Progenitor cell of endocrine pancreas (in vitro differentiated cells): ENCODE measurements at regions not wholly inside any gene's neighbourhood (a gene's known extent, or its start where the extent isn't known, plus 50 kb on each side); places are given as distances from the start of the nearest gene placed in this dataset.

ENCODE experiments used
- DNase-seq: peaks from one replicate; pipeline ENCODE4 v3.0.0; 2021; ENCODE audit warnings: low spot score; ENCODE audit not compliant: unreplicated experiment
- H3K27ac Mint-ChIP-seq: 2 replicates; pipeline ENCODE4 v1.8.0; 2021; ENCODE audit warnings: mild to moderate bottlenecking, moderate library complexity, mixed read lengths
- H3K27me3 Mint-ChIP-seq: 2 replicates; pipeline ENCODE4 v1.8.0; 2021; ENCODE audit warnings: mixed read lengths
- H3K36me3 Mint-ChIP-seq: 2 replicates; pipeline ENCODE4 v1.8.0; 2022; ENCODE audit warnings: mixed read lengths; ENCODE audit not compliant: insufficient read depth
- H3K4me1 Mint-ChIP-seq: 2 replicates; pipeline ENCODE4 v1.8.0; 2021; ENCODE audit warnings: low read depth, mixed read lengths
- H3K4me3 Mint-ChIP-seq: 2 replicates; pipeline ENCODE4 v1.8.0; 2021; ENCODE audit warnings: low read depth, mild to moderate bottlenecking, moderate library complexity, mixed read lengths
- H3K9me3 Mint-ChIP-seq: 2 replicates; pipeline ENCODE4 v1.8.0; 2021; ENCODE audit warnings: low read depth, mixed read lengths
- TF ChIP-seq, protein P1 (sequence below): fragments of 200-600 bp; sonication (generic); IDR thresholded peaks from one replicate; pipeline ENCODE4 v1.5.0; 2021; ENCODE audit warnings: antibody characterized with exemption, mild to moderate bottlenecking; ENCODE audit not compliant: unreplicated experiment

DNA sequence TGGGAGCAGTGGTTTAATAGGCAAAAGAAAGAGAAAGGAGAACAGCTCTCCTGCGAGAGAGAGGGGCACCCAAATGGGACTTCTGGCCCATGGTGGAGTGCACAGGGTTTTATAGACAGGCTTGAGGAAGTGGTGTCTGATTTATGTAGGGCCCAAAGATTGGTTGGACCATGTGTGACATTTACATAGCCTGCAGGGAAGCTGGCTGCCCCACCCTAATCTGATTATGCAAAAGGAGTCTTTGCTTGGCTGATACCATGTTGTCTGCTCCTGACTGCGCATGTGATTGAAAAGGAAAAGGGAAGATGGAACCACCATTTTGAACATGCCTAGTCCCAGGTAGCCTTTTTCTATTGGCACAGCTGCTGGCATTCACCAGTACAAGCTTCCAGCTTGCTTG, 100.0 kb upstream of the DIPK2B start:
- Mint-ChIP-seq H3K4me3 (no peak overlapping the region), H3K4me1 (peaks cover 10% of the 10 kb centered on the region), H3K27me3 (no peaks in the 10 kb centered on the region), H3K27ac (no peak overlapping the region), H3K9me3 (peaks cover 13% of the 10 kb centered on the region), H3K36me3 (no peaks in the 10 kb centered on the region)
- no peak for DNase-seq
- TF ChIP-seq, protein P1, sequence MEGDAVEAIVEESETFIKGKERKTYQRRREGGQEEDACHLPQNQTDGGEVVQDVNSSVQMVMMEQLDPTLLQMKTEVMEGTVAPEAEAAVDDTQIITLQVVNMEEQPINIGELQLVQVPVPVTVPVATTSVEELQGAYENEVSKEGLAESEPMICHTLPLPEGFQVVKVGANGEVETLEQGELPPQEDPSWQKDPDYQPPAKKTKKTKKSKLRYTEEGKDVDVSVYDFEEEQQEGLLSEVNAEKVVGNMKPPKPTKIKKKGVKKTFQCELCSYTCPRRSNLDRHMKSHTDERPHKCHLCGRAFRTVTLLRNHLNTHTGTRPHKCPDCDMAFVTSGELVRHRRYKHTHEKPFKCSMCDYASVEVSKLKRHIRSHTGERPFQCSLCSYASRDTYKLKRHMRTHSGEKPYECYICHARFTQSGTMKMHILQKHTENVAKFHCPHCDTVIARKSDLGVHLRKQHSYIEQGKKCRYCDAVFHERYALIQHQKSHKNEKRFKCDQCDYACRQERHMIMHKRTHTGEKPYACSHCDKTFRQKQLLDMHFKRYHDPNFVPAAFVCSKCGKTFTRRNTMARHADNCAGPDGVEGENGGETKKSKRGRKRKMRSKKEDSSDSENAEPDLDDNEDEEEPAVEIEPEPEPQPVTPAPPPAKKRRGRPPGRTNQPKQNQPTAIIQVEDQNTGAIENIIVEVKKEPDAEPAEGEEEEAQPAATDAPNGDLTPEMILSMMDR = no peak

DNA sequence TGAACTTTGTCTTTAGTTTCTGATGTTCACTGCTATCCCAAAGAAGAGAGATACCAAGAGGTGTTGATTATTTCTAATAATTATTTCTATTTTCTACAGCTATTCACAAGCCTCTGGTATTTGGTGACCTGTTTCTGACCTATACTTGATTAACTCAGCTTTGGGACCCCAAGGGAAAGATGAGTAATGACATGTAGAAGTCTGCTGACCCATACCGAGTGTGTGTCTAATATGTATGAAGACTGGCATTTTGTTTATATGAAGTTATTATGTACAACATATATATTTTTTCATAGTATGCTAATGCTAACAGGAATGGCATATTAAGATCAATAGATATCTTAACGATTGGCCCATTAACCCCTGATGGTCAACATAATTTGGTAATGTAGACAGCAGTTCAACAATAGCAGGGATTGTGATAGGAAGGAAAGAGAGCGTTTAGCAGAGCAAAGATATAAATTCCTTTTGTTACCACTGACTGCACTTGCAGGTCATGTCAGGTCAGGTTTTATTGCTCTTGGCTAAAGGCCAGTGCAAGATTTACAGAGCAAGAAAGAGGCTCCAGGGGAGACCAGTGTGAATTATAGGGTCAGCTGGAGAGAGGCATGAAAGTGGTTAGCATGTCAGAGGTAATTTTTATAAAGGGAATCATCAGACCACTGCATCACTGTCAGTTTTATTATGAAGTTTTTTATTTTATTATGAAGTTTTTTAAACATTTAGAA, 94.7 kb upstream of the DIPK2B start:
- peaks cover 11% of the 10 kb centered on the region for H3K9me3 Mint-ChIP-seq
- no peaks in the 10 kb centered on the region for H3K36me3 Mint-ChIP-seq
- DNase-seq = no peak

GRCh38 chrX:45274576-45274975, 73.9 kb upstream of the DIPK2B start:
- Mint-ChIP-seq H3K36me3 (peaks cover 3% of the 10 kb centered on the region), H3K27me3 (no peaks in the 10 kb centered on the region), H3K27ac (no peak overlapping the region), H3K4me1 (no peaks in the 10 kb centered on the region), H3K9me3 (peaks cover 42% of the 10 kb centered on the region), H3K4me3 (no peak overlapping the region)
- no peak for DNase-seq
- TF ChIP-seq, protein P1 = no peak

More for the DNA sequence above, 94.7 kb upstream of the DIPK2B start:
- peaks cover 12% of the 10 kb centered on the region for H3K4me1 Mint-ChIP-seq
- H3K27me3 Mint-ChIP-seq = no peaks in the 10 kb centered on the region
- no peak overlapping the region for H3K27ac Mint-ChIP-seq
- TF ChIP-seq, protein P1 = no peak
- H3K4me3 Mint-ChIP-seq = no peak overlapping the region

- Mint-ChIP-seq H3K36me3 (no peaks in the 10 kb centered on the region), H3K27ac (no peak overlapping the region), H3K9me3 (peaks cover 31% of the 10 kb centered on the region), H3K4me3 (no peak overlapping the region), H3K4me1 (no peaks in the 10 kb centered on the region), H3K27me3 (no peaks in the 10 kb centered on the region)
- TF ChIP-seq, protein P1 = no peak
- no peak for DNase-seq
Observed at GRCh38 chrX:45267007-45267406, 66.3 kb upstream of the DIPK2B start.

DNA sequence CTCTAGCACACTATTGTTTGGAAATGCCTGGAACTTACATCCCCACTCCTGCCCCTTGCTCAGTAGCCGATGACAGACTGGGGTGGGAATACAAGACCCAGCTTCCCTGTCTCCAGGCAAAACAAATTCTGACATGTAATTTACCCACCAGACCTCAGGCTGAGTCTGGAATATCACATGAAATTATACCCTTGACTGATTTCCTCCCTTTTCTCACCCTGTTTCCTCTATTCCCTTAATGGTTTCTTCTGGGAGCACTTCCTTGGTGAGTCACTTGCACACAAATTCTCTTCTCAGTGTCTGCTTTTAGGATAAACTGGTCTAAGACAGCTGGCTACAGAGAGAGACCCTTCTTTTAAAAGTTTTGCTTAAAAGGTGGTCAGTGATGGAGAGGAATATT, 65.8 kb upstream of the DIPK2B start:
- H3K27me3 Mint-ChIP-seq = no peaks in the 10 kb centered on the region
- H3K27ac Mint-ChIP-seq = no peak overlapping the region
- no peaks in the 10 kb centered on the region for H3K4me1 Mint-ChIP-seq
- peaks cover 31% of the 10 kb centered on the region for H3K9me3 Mint-ChIP-seq
- no peaks in the 10 kb centered on the region for H3K36me3 Mint-ChIP-seq
- no peak overlapping the region for H3K4me3 Mint-ChIP-seq
- TF ChIP-seq, protein P1 = no peak
- no peak for DNase-seq
